Testis (tissue), 2 donors: ENCODE measurements at regions not wholly inside any gene's neighbourhood (a gene's known extent, or its start where the extent isn't known, plus 50 kb on each side); places are given as distances from the start of the nearest gene placed in this dataset.

ENCODE experiments used
- POLR2A ChIP-seq: fragments of 450-650 bp; IDR thresholded peaks from one replicate; pipeline ENCODE4 v1.6.1; 2017; ENCODE audit warnings: antibody characterized with exemption, mild to moderate bottlenecking, moderate library complexity
- TF ChIP-seq, protein P1 (sequence below), 3 experiments: fragments of 450-650 bp in 2 of 3; fragments of 200-600 bp in 1 of 3; sonication (generic) in 1 of 3; IDR thresholded peaks; one replicate each; pipeline ENCODE4 v1.5.1; 2016 to 2019; ENCODE audit warnings: antibody characterized with exemption in 3 of 3, mild to moderate bottlenecking in 2 of 3, moderate library complexity in 1 of 3

GRCh38 chr4:138709859-138710258 lies 305.7 kb upstream of the NOCT start:
- TF ChIP-seq, protein P1, sequence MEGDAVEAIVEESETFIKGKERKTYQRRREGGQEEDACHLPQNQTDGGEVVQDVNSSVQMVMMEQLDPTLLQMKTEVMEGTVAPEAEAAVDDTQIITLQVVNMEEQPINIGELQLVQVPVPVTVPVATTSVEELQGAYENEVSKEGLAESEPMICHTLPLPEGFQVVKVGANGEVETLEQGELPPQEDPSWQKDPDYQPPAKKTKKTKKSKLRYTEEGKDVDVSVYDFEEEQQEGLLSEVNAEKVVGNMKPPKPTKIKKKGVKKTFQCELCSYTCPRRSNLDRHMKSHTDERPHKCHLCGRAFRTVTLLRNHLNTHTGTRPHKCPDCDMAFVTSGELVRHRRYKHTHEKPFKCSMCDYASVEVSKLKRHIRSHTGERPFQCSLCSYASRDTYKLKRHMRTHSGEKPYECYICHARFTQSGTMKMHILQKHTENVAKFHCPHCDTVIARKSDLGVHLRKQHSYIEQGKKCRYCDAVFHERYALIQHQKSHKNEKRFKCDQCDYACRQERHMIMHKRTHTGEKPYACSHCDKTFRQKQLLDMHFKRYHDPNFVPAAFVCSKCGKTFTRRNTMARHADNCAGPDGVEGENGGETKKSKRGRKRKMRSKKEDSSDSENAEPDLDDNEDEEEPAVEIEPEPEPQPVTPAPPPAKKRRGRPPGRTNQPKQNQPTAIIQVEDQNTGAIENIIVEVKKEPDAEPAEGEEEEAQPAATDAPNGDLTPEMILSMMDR (IDR thresholded peaks at IDR 0.05), result no peak
- TF ChIP-seq POLR2A, result no peak
